ENCODE measurements at regions not wholly inside any gene's neighbourhood (a gene's known extent, or its start where the extent isn't known, plus 50 kb on each side); places are given as distances from the start of the nearest gene placed in this dataset.

DNA sequence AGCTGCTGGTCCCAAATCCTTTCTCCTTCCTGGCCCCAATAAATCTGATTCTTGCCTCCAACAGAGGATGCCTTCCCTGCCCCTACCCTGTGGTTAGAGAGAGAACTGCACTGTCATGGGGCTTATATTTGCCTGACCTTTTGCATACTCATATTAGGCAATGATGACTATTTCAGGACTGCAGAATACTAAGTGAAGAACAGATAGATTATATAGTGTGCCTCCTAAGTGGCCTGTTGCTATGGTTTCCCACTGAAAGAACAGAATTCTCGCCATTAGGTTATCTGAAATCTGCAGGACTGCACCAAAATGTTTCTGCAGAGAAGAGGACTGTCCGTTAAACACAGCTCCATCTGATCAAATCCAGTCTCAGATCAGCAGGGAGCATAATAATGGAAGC is 87.3 kb upstream of the CCNG1 start:
- TF ChIP-seq, protein P1, sequence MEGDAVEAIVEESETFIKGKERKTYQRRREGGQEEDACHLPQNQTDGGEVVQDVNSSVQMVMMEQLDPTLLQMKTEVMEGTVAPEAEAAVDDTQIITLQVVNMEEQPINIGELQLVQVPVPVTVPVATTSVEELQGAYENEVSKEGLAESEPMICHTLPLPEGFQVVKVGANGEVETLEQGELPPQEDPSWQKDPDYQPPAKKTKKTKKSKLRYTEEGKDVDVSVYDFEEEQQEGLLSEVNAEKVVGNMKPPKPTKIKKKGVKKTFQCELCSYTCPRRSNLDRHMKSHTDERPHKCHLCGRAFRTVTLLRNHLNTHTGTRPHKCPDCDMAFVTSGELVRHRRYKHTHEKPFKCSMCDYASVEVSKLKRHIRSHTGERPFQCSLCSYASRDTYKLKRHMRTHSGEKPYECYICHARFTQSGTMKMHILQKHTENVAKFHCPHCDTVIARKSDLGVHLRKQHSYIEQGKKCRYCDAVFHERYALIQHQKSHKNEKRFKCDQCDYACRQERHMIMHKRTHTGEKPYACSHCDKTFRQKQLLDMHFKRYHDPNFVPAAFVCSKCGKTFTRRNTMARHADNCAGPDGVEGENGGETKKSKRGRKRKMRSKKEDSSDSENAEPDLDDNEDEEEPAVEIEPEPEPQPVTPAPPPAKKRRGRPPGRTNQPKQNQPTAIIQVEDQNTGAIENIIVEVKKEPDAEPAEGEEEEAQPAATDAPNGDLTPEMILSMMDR (conservative IDR thresholded peaks at IDR 0.05) = no peak
- TF ChIP-seq ZFX (IDR thresholded peaks at IDR 0.05) = no peak

All from C4-2B (cell line).